ENCODE measurements at regions not wholly inside any gene's neighbourhood (a gene's known extent, or its start where the extent isn't known, plus 50 kb on each side); places are given as distances from the start of the nearest gene placed in this dataset.

- no peak for TF ChIP-seq CTCF (conservative IDR thresholded peaks at IDR 0.05; ENCODE audit: low read depth in 2 of 2)
- no peak for TF ChIP-seq POLR2AphosphoS5 (IDR thresholded peaks at IDR 0.05; ENCODE audit: low read depth)
- no peak for TF ChIP-seq EZH2 (IDR thresholded peaks at IDR 0.05; ENCODE audit: low read depth, unreplicated experiment)
- TF ChIP-seq EZH2phosphoT487 (IDR thresholded peaks at IDR 0.05; ENCODE audit: unreplicated experiment): no peak
- no peak for TF ChIP-seq JUNB (IDR thresholded peaks at IDR 0.05; ENCODE audit: unreplicated experiment)
- TF ChIP-seq CREB1 (CRISPR knock-in tag; IDR thresholded peaks at IDR 0.05; ENCODE audit: low read depth): no peak
- TF ChIP-seq NANOG (IDR thresholded peaks at IDR 0.05; ENCODE audit: borderline replicate concordance): no peak
- no peak for TF ChIP-seq ZNF462 (CRISPR knock-in tag; IDR thresholded peaks at IDR 0.05)
Observed at GRCh38 chr4:25523405-25523804, 132.2 kb upstream of the SLC34A2 start.
